Transverse colon (tissue), 4 donors: ENCODE measurements at regions not wholly inside any gene's neighbourhood (a gene's known extent, or its start where the extent isn't known, plus 50 kb on each side); places are given as distances from the start of the nearest gene placed in this dataset.

Source experiments
- DNase-seq: peaks from one replicate; pipeline ENCODE4 v3.0.0-alpha.2; 2019
- H3K27ac ChIP-seq, 4 donors: fragments of 200-600 bp; sonication (generic); 2 replicates each; pipeline ENCODE4 v1.5.1; 2016 to 2018; ENCODE audit warnings: inconsistent platforms in 4 of 4
- H3K27me3 ChIP-seq: fragments of 200-600 bp; sonication (generic); 2 replicates; pipeline ENCODE4 v1.5.1; 2017; ENCODE audit warnings: inconsistent platforms
- H3K36me3 ChIP-seq, 4 donors: fragments of 200-600 bp; sonication (generic); 2 replicates each; pipeline ENCODE4 v1.5.1; 2017 to 2019; ENCODE audit warnings: inconsistent platforms in 4 of 4
- H3K4me1 ChIP-seq, 4 donors: fragments of 200-600 bp; sonication (generic); 2 replicates each; pipeline ENCODE4 v1.5.1; 2017 to 2020; ENCODE audit warnings: inconsistent platforms in 4 of 4
- H3K4me3 ChIP-seq, 4 donors: fragments of 200-600 bp; sonication (generic); 1 replicate in 1 of 4; 2 replicates in 3 of 4; pipeline versions ENCODE4 v1.5.1 to v1.6.1; 2017 to 2019; ENCODE audit warnings: inconsistent platforms in 4 of 4
- H3K9me3 ChIP-seq, 2 donors: fragments of 200-600 bp; sonication (generic); 2 replicates each; pipeline ENCODE4 v1.5.1; 2017 to 2019; ENCODE audit warnings: inconsistent platforms in 2 of 2
- CTCF ChIP-seq, 5 experiments: fragments of 200-600 bp in 3 of 5; fragments of 450-650 bp in 2 of 5; sonication (generic) in 3 of 5; IDR thresholded peaks; 1 replicate in 2 of 5; 2 replicates in 3 of 5; pipeline ENCODE4 v1.5.1; 2016 to 2017; ENCODE audit warnings: antibody characterized with exemption in 5 of 5, inconsistent platforms in 3 of 5, mild to moderate bottlenecking in 2 of 5, moderate library complexity in 1 of 5
- EP300 ChIP-seq: sonication (generic); formaldehyde crosslinking; IDR thresholded peaks from one replicate; pipeline ENCODE4 v1.6.1; 2017; ENCODE audit warnings: antibody characterized with exemption, low read depth
- POLR2A ChIP-seq: fragments of 450-650 bp; IDR thresholded peaks from one replicate; pipeline ENCODE4 v1.6.1; 2016; ENCODE audit warnings: antibody characterized with exemption, mild to moderate bottlenecking, moderate library complexity
- POLR2AphosphoS5 ChIP-seq, 3 donors: sonication (generic); formaldehyde crosslinking; IDR thresholded peaks; one replicate each; pipeline ENCODE4 v1.6.1; 2016; ENCODE audit warnings: antibody characterized with exemption in 3 of 3
- WGBS, 2 donors: methylation state at CpG; one replicate each; pipeline ENCODE4 v1.1.5; 2018; ENCODE audit warnings: low coverage in 1 of 2; 5-methylcytosine and 5-hydroxymethylcytosine counted together
- in situ Hi-C, 4 donors: fragments of 200-750 bp; cut with MboI; loops; one replicate each; pipeline versions ENCODE4 v1.15.0 to v1.15.1; 2017; ENCODE audit warnings: low sequenced_read_pairs in 3 of 4, low pct_ligation_motif_present in 1 of 4, low pct_unique_long_range_greater_than_20kb in 1 of 4
- intact Hi-C: fragments of 100-400 bp; cut with DNase I; formaldehyde crosslinking; loops from one replicate; pipeline ENCODE4 v1.15.1; 2023; ENCODE audit warnings: low total_unique reads

DNA sequence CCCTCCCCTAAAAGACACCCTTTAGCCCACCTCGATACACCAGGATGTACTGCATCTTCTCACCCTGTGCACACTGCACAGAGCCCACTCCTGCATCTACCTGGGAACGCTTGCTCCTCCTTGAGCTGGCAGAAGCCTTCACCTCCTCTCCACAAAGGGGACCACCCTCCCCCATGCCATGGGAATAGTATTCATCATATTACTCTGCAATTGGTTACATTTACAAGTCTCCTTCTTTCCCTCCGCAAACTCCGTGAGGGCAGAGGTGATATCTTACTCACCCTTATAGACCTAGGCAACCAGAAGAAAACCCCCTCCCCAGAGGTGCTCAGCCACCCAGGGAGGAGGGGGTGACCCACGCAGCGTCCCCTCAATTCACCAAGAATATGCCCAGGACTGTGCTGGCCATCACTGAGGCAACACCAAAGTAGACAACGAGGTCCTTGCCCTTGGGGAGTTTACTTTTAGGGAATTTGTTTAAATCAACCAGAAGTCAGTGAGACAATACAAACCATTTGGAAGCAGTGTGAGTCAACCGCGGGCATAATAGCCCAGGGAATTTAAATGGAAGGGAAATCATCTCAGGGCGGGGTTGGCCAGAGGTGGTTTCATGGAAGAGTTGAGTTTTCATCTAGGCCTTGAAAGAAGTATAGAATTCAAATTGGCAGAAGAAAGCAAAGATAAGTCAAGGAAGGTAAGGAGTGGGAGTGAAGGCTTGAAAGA, 214.5 kb downstream of the BARX2 start:
- no peaks in the 10 kb centered on the region for H3K36me3 ChIP-seq
- DNase-seq: no peak
- H3K4me3 ChIP-seq: no peak overlapping the region
- no peaks in the 10 kb centered on the region for H3K27me3 ChIP-seq
- H3K9me3 ChIP-seq: no peaks in the 10 kb centered on the region
- in situ Hi-C loops (no loop called here), intact Hi-C loops (no loop called here)
- WGBS, 2 donors: 62 to 74% methylated on average over 7 to 10 of the region's 10 CpGs
- H3K27ac ChIP-seq: no peak overlapping the region
- H3K4me1 ChIP-seq: no peaks in the 10 kb centered on the region
- no peak for TF ChIP-seq POLR2A
- no peak for TF ChIP-seq CTCF (IDR thresholded peaks at IDR 0.05)
- no peak for TF ChIP-seq EP300
- TF ChIP-seq POLR2AphosphoS5 (IDR thresholded peaks at IDR 0.05): no peak

GRCh38 chr11:129590753-129591475, 215.3 kb downstream of the BARX2 start:
- Histone ChIP-seq H3K36me3 (no peaks in the 10 kb centered on the region), H3K27ac (no peak overlapping the region), H3K4me3 (no peak overlapping the region), H3K4me1 (no peaks in the 10 kb centered on the region), H3K9me3 (no peaks in the 10 kb centered on the region), H3K27me3 (no peaks in the 10 kb centered on the region)
- TF ChIP-seq POLR2AphosphoS5 (IDR thresholded peaks at IDR 0.05) (no peak), POLR2A (no peak), CTCF (IDR thresholded peaks at IDR 0.05) (no peak), EP300 (no peak)
- DNase-seq: no peak
- 81 to 88% methylated on average over 5 to 9 of the region's 9 CpGs for WGBS, 2 donors
- in situ Hi-C loops: no loop called here
- intact Hi-C loops: no loop called here

GRCh38 chr11:129591527-129591926, 215.9 kb downstream of the BARX2 start:
- Histone ChIP-seq H3K4me1 (no peaks in the 10 kb centered on the region), H3K36me3 (no peaks in the 10 kb centered on the region), H3K4me3 (no peak overlapping the region), H3K9me3 (no peaks in the 10 kb centered on the region), H3K27ac (no peak overlapping the region), H3K27me3 (no peaks in the 10 kb centered on the region)
- intact Hi-C loops: no loop called here
- in situ Hi-C loops: no loop called here
- TF ChIP-seq POLR2A: no peak
- no peak for TF ChIP-seq CTCF (IDR thresholded peaks at IDR 0.05)
- no peak for TF ChIP-seq EP300
- TF ChIP-seq POLR2AphosphoS5 (IDR thresholded peaks at IDR 0.05): no peak
- WGBS, 2 donors: 67 to 75% methylated on average over 1 to 2 of the region's 2 CpGs
- DNase-seq: no peak

GRCh38 chr11:129592191-129592590, 216.5 kb downstream of the BARX2 start:
- no peaks in the 10 kb centered on the region for H3K27me3 ChIP-seq
- TF ChIP-seq POLR2A: no peak
- no peak for TF ChIP-seq EP300
- no peak for TF ChIP-seq POLR2AphosphoS5 (IDR thresholded peaks at IDR 0.05)
- no peak for TF ChIP-seq CTCF (IDR thresholded peaks at IDR 0.05)
- in situ Hi-C loops (no loop called here), intact Hi-C loops (no loop called here)
- WGBS, 2 donors: 92 to 93% methylated on average over 7 to 8 of the region's 8 CpGs
- H3K36me3 ChIP-seq: no peaks in the 10 kb centered on the region
- H3K4me1 ChIP-seq: no peaks in the 10 kb centered on the region
- H3K9me3 ChIP-seq: no peaks in the 10 kb centered on the region
- no peak for DNase-seq
- no peak overlapping the region for H3K4me3 ChIP-seq
- no peak overlapping the region for H3K27ac ChIP-seq
